ENCODE measurements at regions not wholly inside any gene's neighbourhood (a gene's known extent, or its start where the extent isn't known, plus 50 kb on each side); places are given as distances from the start of the nearest gene placed in this dataset.

GRCh38 chr2:81528852-81529480 is 1224.4 kb upstream of the LRRTM1 start (continued):
- TF ChIP-seq SREBF2 (IDR thresholded peaks at IDR 0.05; ENCODE audit: low read length) = no peak
- TF ChIP-seq ESRRA (IDR thresholded peaks at IDR 0.05; ENCODE audit: low read length) = no peak

- ATAC-seq = no peak
- WGBS (ENCODE audit: insufficient coverage, insufficient replicate concordance, low lambda C conversion rate, missing lambda C conversion rate) = 3% methylated on average over 2 of the region's 2 CpGs
- H3K36me3 ChIP-seq (ENCODE audit: control insufficient read depth in 2 of 2, insufficient read depth in 2 of 2, low read length in 1 of 2) = no peaks in the 10 kb centered on the region
- no peaks in the 10 kb centered on the region; the same call in 2 of the 3 replicates for H3K9me3 ChIP-seq (replicated peaks; ENCODE audit: control insufficient read depth, insufficient read depth, low read length)
- no peak overlapping the region for H3K4me2 ChIP-seq (ENCODE audit: control insufficient read depth, insufficient read depth)
- H2AFZ ChIP-seq (ENCODE audit: control insufficient read depth, low read depth, low read length) = no peak overlapping the region
- CTCF ChIA-PET = interaction anchor here (0.7 kb wide), 1 partner anchor 8 kb away, joined by 3 read pairs; no protein-coding TSS in a partner anchor
- H3K4me3 ChIP-seq = no peak overlapping the region
- in situ Hi-C loops (cut with MboI) (no loop called here), intact Hi-C loops (cut with micrococcal nuclease; ENCODE audit: unreplicated experiment) (loop anchor here (10.0 kb wide), 1 partner anchor 989 kb away; no protein-coding TSS in a partner anchor)
- no peaks in the 10 kb centered on the region for H3K4me1 ChIP-seq (ENCODE audit: control insufficient read depth, insufficient read depth, low read length)
- no peak overlapping the region for H3K9ac ChIP-seq (ENCODE audit: control insufficient read depth, insufficient read depth, low read length)
- SMC1A ChIA-PET (ENCODE audit: uncharacterized antibody, unreplicated experiment) = interaction anchor here (0.8 to 1.0 kb wide), 3 partner anchors 10 to 137 kb away, joined by 3 read pairs; no protein-coding TSS in a partner anchor
- POLR2A ChIA-PET = interaction anchor here (0.6 kb wide), 1 partner anchor 86 kb away, joined by 4 read pairs; no protein-coding TSS in a partner anchor
- no peaks in the 10 kb centered on the region for H3K27me3 ChIP-seq (replicated peaks in 1 of 2; ENCODE audit: control insufficient read depth in 2 of 2, insufficient read depth in 2 of 2, low read length in 1 of 2)
- no peak for DNase-seq (ENCODE audit: low read depth, low spot score)
- no TSS peak for BruUV-seq (replicated peaks)
- RAD21 ChIA-PET (ENCODE audit: unreplicated experiment) = no interaction called here
- no peak for FAIRE-seq
- H4K20me1 ChIP-seq (ENCODE audit: control insufficient read depth, insufficient read depth) = no peaks in the 10 kb centered on the region
- no peak overlapping the region for H3K27ac ChIP-seq (ENCODE audit: control insufficient read depth, insufficient read depth)
- no peaks in the 10 kb centered on the region for H3K79me2 ChIP-seq (ENCODE audit: control insufficient read depth, insufficient read depth, low read length)
- no peak for TF ChIP-seq EZH2 (IDR thresholded peaks at IDR 0.05; ENCODE audit: borderline replicate concordance, control insufficient read depth, low read depth, low read length)
- TF ChIP-seq EP300 (IDR thresholded peaks at IDR 0.05; ENCODE audit: borderline replicate concordance in 1 of 2, control insufficient read depth in 1 of 2, low read depth in 2 of 2, low read length in 2 of 2) = no peak
- TF ChIP-seq IRF5 (IDR thresholded peaks at IDR 0.05; ENCODE audit: borderline replicate concordance) = no peak
- TF ChIP-seq SPI1 (IDR thresholded peaks at IDR 0.05; ENCODE audit: borderline replicate concordance, insufficient read depth, low read depth, low read length) = no peak
- TF ChIP-seq KLF5 (IDR thresholded peaks at IDR 0.05; ENCODE audit: partially characterized antibody) = no peak
- TF ChIP-seq CUX1 (IDR thresholded peaks at IDR 0.05; ENCODE audit: insufficient replicate concordance, low read depth, low read length) = no peak
- no peak for TF ChIP-seq REST (IDR thresholded peaks at IDR 0.05; ENCODE audit: low read depth, low read length)
Observed at GRCh38 chr2:81523344-81523743, 1218.8 kb upstream of the LRRTM1 start.
